ENCODE measurements at regions not wholly inside any gene's neighbourhood (a gene's known extent, or its start where the extent isn't known, plus 50 kb on each side); places are given as distances from the start of the nearest gene placed in this dataset.

- TF ChIP-seq POLR2A (IDR thresholded peaks at IDR 0.05; ENCODE audit: low read depth, low read length) (no peak), MAX (IDR thresholded peaks at IDR 0.05; ENCODE audit: insufficient read depth, insufficient read length) (no peak), GATA2 (IDR thresholded peaks at IDR 0.05; ENCODE audit: insufficient read depth, insufficient read length, low read depth, low read length) (no peak), EZH2 (IDR thresholded peaks at IDR 0.05; ENCODE audit: borderline replicate concordance, low read depth, low read length, severe bottlenecking) (no peak), JUN (IDR thresholded peaks at IDR 0.05; ENCODE audit: borderline replicate concordance, insufficient read depth, insufficient read length, low read depth) (no peak), POLR2AphosphoS5 (IDR thresholded peaks at IDR 0.05; ENCODE audit: insufficient read depth, low read depth, low read length) (no peak), FOS (IDR thresholded peaks at IDR 0.05; ENCODE audit: borderline replicate concordance, insufficient read depth, low read length) (no peak), MYC (IDR thresholded peaks at IDR 0.05; ENCODE audit: low read depth, low read length) (no peak)
- TF ChIP-seq, protein P1, sequence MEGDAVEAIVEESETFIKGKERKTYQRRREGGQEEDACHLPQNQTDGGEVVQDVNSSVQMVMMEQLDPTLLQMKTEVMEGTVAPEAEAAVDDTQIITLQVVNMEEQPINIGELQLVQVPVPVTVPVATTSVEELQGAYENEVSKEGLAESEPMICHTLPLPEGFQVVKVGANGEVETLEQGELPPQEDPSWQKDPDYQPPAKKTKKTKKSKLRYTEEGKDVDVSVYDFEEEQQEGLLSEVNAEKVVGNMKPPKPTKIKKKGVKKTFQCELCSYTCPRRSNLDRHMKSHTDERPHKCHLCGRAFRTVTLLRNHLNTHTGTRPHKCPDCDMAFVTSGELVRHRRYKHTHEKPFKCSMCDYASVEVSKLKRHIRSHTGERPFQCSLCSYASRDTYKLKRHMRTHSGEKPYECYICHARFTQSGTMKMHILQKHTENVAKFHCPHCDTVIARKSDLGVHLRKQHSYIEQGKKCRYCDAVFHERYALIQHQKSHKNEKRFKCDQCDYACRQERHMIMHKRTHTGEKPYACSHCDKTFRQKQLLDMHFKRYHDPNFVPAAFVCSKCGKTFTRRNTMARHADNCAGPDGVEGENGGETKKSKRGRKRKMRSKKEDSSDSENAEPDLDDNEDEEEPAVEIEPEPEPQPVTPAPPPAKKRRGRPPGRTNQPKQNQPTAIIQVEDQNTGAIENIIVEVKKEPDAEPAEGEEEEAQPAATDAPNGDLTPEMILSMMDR (IDR thresholded peaks at IDR 0.05; ENCODE audit: extremely low read depth in 1 of 2, insufficient read depth in 1 of 2, low read depth in 1 of 2, low read length in 2 of 2) = no peak
- FAIRE-seq (no peak), DNase-seq (ENCODE audit: low read depth, low spot score) (no peak)
- Histone ChIP-seq H3K27me3 (ENCODE audit: control insufficient read depth in 2 of 2, insufficient read depth in 2 of 2, low read length in 2 of 2) (no peaks in the 10 kb centered on the region), H3K27ac (ENCODE audit: insufficient read depth, low read depth, low read length) (no peak overlapping the region), H3K9me3 (replicated peaks; ENCODE audit: control insufficient read depth, insufficient read depth, low read length) (no peaks in the 10 kb centered on the region), H4K20me1 (replicated peaks; ENCODE audit: control insufficient read depth, extremely low read depth, insufficient read depth, low read length) (no peaks in the 10 kb centered on the region), H3K4me2 (ENCODE audit: insufficient read depth, low read length) (no peak overlapping the region), H3K4me3 (replicated peaks in 1 of 3; ENCODE audit: insufficient read depth in 1 of 3, low read depth in 1 of 3, low read length in 3 of 3) (no peak overlapping the region), H3K9me1 (replicated peaks; ENCODE audit: control insufficient read depth, extremely low read depth, insufficient read depth, low read length) (no peaks in the 10 kb centered on the region), H3K4me1 (ENCODE audit: control insufficient read depth, extremely low read depth, insufficient read depth, low read length) (no peaks in the 10 kb centered on the region), H3K79me2 (ENCODE audit: control insufficient read depth, insufficient read depth, low read length) (no peaks in the 10 kb centered on the region), H3K36me3 (ENCODE audit: control insufficient read depth in 2 of 2, extremely low read depth in 1 of 2, insufficient read depth in 2 of 2, low read length in 2 of 2) (no peaks in the 10 kb centered on the region), H2AFZ (ENCODE audit: low read depth, low read length) (no peak overlapping the region), H3K9ac (replicated peaks; ENCODE audit: extremely low read depth, insufficient read depth, low read length) (no peak overlapping the region)
- no TSS peak for BruUV-seq (replicated peaks)
- POLR2A ChIA-PET = no interaction called here
- dilution Hi-C loops (cut with MboI; ENCODE audit: extremely low pct_ligation_motif_present, low sequenced_read_pairs) = no loop called here
- CTCF ChIA-PET = no interaction called here
- intact Hi-C loops (cut with micrococcal nuclease) = no loop called here
Measured at GRCh38 chr11:113628912-113629311, 77.2 kb downstream of the TMPRSS5 start.

Measured in endothelial cell of umbilical vein (primary cell).